ENCODE measurements at regions not wholly inside any gene's neighbourhood (a gene's known extent, or its start where the extent isn't known, plus 50 kb on each side); places are given as distances from the start of the nearest gene placed in this dataset.

DNA sequence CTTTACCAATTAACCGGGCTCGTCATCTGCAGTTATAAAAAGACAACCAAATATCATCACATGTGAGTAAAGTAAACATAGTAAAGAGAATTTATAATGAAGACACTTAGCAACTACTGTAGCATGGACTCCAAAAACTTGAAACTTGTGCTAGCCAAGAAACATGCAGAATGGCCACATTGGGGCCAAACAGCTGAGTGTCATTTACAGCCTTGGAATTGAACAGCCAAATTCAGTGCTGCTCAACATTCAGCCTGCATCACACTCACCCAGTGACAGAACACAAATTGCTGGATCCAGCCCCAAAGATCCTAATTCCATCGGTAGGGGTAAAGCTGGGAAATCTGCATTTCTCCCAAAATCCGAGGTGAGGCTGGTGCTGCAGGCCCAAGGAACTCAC lies 224.8 kb upstream of the GYPC start:
- no peak overlapping the region for H3K27ac ChIP-seq (ENCODE audit: low read length)
- no peak overlapping the region for H3K4me3 ChIP-seq (ENCODE audit: low read length)
- no peaks in the 10 kb centered on the region for H3K4me1 ChIP-seq (ENCODE audit: insufficient read depth, low read length)
- H3K27me3 ChIP-seq (ENCODE audit: insufficient read depth, low read length), result no peaks in the 10 kb centered on the region
- no peaks in the 10 kb centered on the region for H3K9me3 ChIP-seq (ENCODE audit: insufficient read depth, low read depth, low read length)
- no peak overlapping the region for H3K9ac ChIP-seq (ENCODE audit: low read depth, low read length)
- H3K36me3 ChIP-seq (ENCODE audit: insufficient read depth, low read depth, low read length), result no peaks in the 10 kb centered on the region

DNA sequence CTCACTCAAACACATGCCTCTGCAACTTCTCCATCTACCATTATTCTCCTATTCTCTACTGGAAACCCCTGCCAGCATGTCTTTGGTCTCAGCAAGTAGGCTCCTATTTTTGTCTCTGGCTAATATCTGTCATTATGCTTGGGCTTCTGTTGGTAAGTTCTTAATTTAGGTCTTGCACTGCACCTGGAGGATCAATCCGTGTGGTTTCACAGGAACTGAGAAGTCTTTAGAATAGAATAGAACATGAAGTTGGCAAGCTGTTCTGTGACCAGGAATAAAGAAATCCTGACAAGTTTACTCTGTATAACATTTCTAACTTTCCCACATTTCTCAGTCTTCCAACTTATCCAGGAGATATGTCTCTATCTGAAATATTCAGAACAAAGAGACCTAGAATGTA lies 219.5 kb upstream of the GYPC start:
- Histone ChIP-seq H3K4me3 (ENCODE audit: low read length) (no peak overlapping the region), H3K27ac (ENCODE audit: low read length) (no peak overlapping the region), H3K9me3 (ENCODE audit: insufficient read depth, low read depth, low read length) (no peaks in the 10 kb centered on the region), H3K9ac (ENCODE audit: low read depth, low read length) (no peak overlapping the region), H3K4me1 (ENCODE audit: insufficient read depth, low read length) (no peaks in the 10 kb centered on the region), H3K36me3 (ENCODE audit: insufficient read depth, low read depth, low read length) (no peaks in the 10 kb centered on the region), H3K27me3 (ENCODE audit: insufficient read depth, low read length) (no peaks in the 10 kb centered on the region)

DNA sequence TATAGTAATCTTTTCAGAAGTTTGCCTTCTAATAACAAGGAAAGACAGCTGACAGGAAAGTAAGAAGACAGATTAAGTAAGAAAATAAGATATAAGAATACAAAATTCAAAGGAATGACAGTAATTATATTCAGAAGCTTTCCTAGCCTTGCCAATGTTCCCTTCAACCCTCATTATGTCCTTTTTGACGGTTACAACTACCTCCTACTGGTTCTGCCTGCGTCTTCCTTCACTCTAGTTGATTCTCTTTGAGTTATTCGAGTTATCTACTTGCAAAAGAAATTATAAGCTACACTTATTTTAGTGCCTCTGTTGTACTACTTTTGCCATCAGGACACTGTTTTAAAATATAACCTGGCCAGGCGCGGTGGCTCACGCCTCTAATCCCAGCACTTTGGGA lies 218.9 kb upstream of the GYPC start:
- Histone ChIP-seq H3K36me3 (ENCODE audit: insufficient read depth, low read depth, low read length) (no peaks in the 10 kb centered on the region), H3K27ac (ENCODE audit: low read length) (no peak overlapping the region), H3K4me3 (ENCODE audit: low read length) (no peak overlapping the region), H3K4me1 (ENCODE audit: insufficient read depth, low read length) (no peaks in the 10 kb centered on the region), H3K27me3 (ENCODE audit: insufficient read depth, low read length) (no peaks in the 10 kb centered on the region), H3K9me3 (ENCODE audit: insufficient read depth, low read depth, low read length) (no peaks in the 10 kb centered on the region), H3K9ac (ENCODE audit: low read depth, low read length) (no peak overlapping the region)

DNA sequence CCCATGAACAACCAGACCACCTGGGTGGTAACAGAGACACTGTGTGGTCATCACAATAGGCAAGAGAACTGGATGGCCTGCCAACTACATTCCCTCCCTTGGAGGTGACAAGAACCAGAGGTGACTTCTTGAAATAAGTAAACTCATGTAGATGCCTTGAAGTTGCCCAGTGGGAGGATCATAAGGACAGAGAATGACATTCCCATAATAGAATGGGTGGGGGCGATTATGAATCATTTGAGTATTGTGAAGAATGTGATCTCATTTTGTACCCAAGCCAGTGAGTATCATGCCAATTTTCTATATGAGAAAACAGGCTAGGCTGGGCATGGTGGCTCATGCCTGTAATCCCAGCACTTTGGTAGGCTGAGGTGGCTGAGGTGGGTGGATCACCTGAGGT lies 211.4 kb upstream of the GYPC start:
- Histone ChIP-seq H3K9ac (ENCODE audit: low read depth, low read length) (no peak overlapping the region), H3K4me3 (ENCODE audit: low read length) (no peak overlapping the region), H3K27me3 (ENCODE audit: insufficient read depth, low read length) (no peaks in the 10 kb centered on the region), H3K9me3 (ENCODE audit: insufficient read depth, low read depth, low read length) (no peaks in the 10 kb centered on the region), H3K27ac (ENCODE audit: low read length) (no peak overlapping the region), H3K4me1 (ENCODE audit: insufficient read depth, low read length) (no peaks in the 10 kb centered on the region), H3K36me3 (ENCODE audit: insufficient read depth, low read depth, low read length) (no peaks in the 10 kb centered on the region)

DNA sequence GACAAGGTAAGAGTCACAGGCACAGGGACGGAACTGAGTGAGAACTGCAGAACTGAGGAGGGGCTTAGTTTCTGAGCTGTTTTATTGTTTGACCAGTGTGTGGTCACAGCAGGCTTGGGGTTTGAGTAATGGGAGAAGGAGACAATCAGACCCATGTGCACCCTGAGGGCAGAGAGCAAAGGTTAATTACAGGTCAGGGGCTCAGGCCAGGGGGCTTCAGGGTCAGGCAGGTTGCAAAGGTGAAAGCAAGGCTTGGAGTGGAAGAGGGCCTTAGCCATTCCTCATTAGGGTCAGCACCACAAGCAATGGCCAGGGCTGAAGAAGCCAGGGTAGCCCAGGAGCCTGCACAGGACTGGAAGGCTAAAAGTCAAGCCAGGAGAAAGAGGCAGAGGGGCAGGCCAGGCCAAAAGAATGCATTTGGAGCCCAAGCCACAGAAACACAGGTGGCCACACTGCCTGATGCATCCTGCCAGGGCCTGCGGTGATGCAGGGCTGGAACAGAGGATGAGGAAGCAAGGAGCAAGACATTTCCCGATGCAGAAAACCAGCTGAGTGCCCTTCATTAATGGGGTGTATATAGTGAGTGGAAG lies 209.8 kb upstream of the GYPC start:
- Histone ChIP-seq H3K36me3 (ENCODE audit: insufficient read depth, low read depth, low read length) (no peaks in the 10 kb centered on the region), H3K4me3 (ENCODE audit: low read length) (no peak overlapping the region), H3K27me3 (ENCODE audit: insufficient read depth, low read length) (no peaks in the 10 kb centered on the region), H3K9me3 (ENCODE audit: insufficient read depth, low read depth, low read length) (no peaks in the 10 kb centered on the region), H3K27ac (ENCODE audit: low read length) (no peak overlapping the region), H3K4me1 (ENCODE audit: insufficient read depth, low read length) (no peaks in the 10 kb centered on the region), H3K9ac (ENCODE audit: low read depth, low read length) (no peak overlapping the region)

DNA sequence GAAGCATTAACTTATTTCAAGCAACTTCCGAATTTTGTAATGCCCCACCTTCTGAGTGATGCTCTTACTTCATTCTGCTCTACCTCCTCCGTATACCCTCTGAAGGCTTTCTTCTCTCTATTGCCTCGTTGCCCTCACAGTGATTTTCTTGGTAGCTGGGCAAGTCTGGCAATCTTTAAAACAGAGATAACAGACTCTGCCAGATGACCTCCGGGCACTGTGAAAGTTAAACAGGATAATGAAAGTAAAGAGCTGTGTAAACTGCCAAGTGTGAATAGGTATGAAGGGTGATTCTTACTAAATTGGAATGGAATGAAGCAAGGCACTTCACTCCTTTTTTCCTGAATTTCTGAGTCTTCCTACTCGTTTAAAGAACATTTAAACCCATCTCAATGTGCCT lies 207.3 kb upstream of the GYPC start:
- Histone ChIP-seq H3K9me3 (ENCODE audit: insufficient read depth, low read depth, low read length) (no peaks in the 10 kb centered on the region), H3K9ac (ENCODE audit: low read depth, low read length) (no peak overlapping the region), H3K4me1 (ENCODE audit: insufficient read depth, low read length) (no peaks in the 10 kb centered on the region), H3K27ac (ENCODE audit: low read length) (no peak overlapping the region), H3K27me3 (ENCODE audit: insufficient read depth, low read length) (no peaks in the 10 kb centered on the region), H3K36me3 (ENCODE audit: insufficient read depth, low read depth, low read length) (no peaks in the 10 kb centered on the region), H3K4me3 (ENCODE audit: low read length) (no peak overlapping the region)

DNA sequence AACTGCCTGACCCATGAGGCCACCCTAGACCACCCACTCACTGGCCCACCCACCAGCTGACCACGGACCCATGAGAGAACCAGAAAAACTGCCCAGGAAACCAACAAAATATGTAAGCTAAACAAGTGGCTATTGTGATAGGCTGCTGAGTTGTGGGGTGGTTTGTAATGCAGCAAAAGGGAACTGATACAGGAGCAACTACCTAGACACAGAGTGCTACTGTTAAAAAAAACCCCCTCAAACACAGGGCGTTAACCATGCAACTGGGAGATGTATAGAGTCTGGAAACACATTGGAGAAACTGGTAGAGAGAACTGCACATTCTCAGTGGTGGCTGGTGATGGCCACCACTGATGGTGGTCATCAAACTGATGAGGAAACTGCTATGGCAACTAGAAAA lies 206.3 kb upstream of the GYPC start:
- H3K27me3 ChIP-seq (ENCODE audit: insufficient read depth, low read length), result no peaks in the 10 kb centered on the region
- no peak overlapping the region for H3K27ac ChIP-seq (ENCODE audit: low read length)
- no peak overlapping the region for H3K4me3 ChIP-seq (ENCODE audit: low read length)
- no peak overlapping the region for H3K9ac ChIP-seq (ENCODE audit: low read depth, low read length)
- H3K36me3 ChIP-seq (ENCODE audit: insufficient read depth, low read depth, low read length), result no peaks in the 10 kb centered on the region
- H3K4me1 ChIP-seq (ENCODE audit: insufficient read depth, low read length), result no peaks in the 10 kb centered on the region
- no peaks in the 10 kb centered on the region for H3K9me3 ChIP-seq (ENCODE audit: insufficient read depth, low read depth, low read length)

DNA sequence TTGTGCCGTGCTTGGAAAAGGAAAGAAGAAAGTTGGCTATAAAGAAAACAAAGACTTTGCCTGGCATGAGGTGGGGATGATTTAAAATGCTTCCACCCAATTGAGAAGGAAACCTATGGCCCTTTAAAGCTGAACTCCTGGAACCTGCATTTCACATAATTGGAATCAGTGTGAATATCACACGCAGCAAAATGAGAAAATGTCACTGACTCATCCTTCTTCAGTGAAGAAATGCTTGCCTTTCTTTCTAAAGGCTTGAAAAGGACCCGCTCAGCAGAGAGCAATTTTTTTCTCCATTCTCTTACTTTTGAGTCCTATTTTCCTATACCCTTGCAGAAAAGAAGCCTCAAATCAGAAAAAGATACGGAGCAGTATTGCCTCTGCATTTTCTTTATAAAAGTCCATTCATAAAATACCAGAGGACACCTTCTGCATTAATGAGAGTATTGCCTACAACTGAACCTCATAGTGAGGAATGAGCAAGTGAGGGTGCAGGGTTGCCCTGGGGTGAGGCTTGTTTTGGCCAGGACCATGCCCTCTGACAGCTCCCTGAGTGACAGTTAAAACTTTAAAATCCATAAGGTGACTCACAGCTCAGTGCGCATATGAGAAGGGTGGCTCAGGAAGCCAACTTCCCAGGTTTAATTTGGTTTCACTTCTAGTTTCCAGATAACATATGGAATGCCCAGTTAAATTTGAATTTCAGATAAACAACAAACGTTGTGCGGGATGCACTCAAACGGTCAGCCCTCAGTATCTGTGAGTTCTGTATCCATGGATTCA lies 191.9 kb upstream of the GYPC start:
- no peaks in the 10 kb centered on the region for H3K4me1 ChIP-seq (ENCODE audit: insufficient read depth, low read length)
- H3K27ac ChIP-seq (ENCODE audit: low read length), result no peak overlapping the region
- H3K36me3 ChIP-seq (ENCODE audit: insufficient read depth, low read depth, low read length), result no peaks in the 10 kb centered on the region
- no peak overlapping the region for H3K4me3 ChIP-seq (ENCODE audit: low read length)
- H3K9me3 ChIP-seq (ENCODE audit: insufficient read depth, low read depth, low read length), result no peaks in the 10 kb centered on the region
- no peaks in the 10 kb centered on the region for H3K27me3 ChIP-seq (ENCODE audit: insufficient read depth, low read length)
- H3K9ac ChIP-seq (ENCODE audit: low read depth, low read length), result no peak overlapping the region

DNA sequence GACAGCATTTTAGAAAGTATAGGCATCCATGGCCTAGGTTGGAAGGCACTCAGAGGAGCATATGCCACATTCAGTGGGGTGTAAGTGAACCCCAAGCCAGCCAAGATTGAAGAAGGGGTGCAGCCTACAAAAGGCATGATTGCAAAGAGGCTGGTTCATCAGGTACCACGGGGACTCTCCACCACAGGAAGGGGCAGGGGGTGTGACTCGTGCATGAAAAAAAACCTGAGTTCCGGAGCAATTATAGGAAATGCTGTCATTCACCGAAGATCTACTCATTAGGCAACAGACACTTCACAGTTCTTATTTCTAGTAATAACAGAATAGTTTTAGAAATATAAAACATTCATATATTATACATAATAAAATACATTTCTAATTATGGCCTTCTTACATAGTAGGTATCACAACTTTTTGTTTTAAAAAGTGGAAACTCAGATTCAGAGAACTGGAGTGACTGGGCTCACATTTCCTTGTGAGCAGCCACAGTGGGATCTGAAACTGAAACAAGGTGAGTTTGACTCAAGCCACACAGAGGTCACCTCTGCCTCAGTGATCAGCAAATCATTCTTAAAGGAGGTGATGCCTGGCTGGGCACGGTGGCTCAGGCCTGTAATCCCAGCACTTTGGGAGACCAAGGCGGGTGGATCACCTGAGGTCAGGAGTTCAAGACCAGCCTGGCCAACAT lies 188.4 kb upstream of the GYPC start:
- Histone ChIP-seq H3K9ac (ENCODE audit: low read depth, low read length) (no peak overlapping the region), H3K27ac (ENCODE audit: low read length) (no peak overlapping the region), H3K4me3 (ENCODE audit: low read length) (no peak overlapping the region), H3K9me3 (ENCODE audit: insufficient read depth, low read depth, low read length) (no peaks in the 10 kb centered on the region), H3K27me3 (ENCODE audit: insufficient read depth, low read length) (no peaks in the 10 kb centered on the region), H3K36me3 (ENCODE audit: insufficient read depth, low read depth, low read length) (no peaks in the 10 kb centered on the region), H3K4me1 (ENCODE audit: insufficient read depth, low read length) (no peaks in the 10 kb centered on the region)

DNA sequence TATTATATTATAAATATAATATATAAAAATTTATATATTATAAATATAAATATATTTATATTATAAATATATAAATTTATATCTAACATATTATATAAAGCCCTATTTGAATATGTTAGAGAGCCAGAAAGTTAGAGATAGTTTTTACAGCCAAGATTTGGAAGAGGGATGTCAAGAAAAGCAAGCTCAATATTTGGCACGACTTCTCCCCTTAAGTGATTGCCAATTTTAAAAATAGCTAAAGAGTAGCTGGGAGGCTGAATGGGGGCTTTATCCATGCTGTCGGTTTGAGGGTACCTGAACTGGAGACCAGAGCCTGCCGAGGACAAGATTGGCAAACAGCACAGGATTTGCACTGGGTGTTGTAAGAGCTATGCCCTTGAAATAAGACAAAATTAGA lies 180.9 kb upstream of the GYPC start:
- H3K27me3 ChIP-seq (ENCODE audit: insufficient read depth, low read length), result no peaks in the 10 kb centered on the region
- H3K4me3 ChIP-seq (ENCODE audit: low read length), result no peak overlapping the region
- peaks cover 10% of the 10 kb centered on the region; the same call in 1 of the 2 replicates for H3K9me3 ChIP-seq (ENCODE audit: insufficient read depth, low read depth, low read length)
- no peak overlapping the region for H3K27ac ChIP-seq (ENCODE audit: low read length)
- H3K9ac ChIP-seq (ENCODE audit: low read depth, low read length), result no peak overlapping the region
- H3K4me1 ChIP-seq (ENCODE audit: insufficient read depth, low read length), result no peaks in the 10 kb centered on the region
- no peaks in the 10 kb centered on the region for H3K36me3 ChIP-seq (ENCODE audit: insufficient read depth, low read depth, low read length)

DNA sequence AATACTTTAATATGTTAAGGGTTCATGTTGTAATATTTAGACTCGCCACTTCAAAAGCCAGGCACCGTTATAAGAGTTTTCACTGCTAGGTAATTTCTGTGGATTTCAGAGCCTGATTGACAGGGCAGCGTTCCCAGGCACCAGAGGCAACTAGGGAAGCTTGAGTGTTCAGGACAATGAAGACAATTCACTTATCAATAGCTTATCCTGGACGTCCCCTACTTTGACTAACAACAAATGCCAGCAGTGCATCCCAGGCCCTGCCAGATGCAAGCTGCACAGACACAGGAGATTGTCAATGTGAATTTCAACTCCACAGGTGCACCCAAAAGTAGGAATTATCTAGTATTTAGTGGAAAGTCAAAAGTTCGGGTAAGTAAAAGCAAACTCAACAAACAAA lies 179.3 kb upstream of the GYPC start:
- H3K4me1 ChIP-seq (ENCODE audit: insufficient read depth, low read length), result no peaks in the 10 kb centered on the region
- H3K4me3 ChIP-seq (ENCODE audit: low read length), result no peak overlapping the region
- no peaks in the 10 kb centered on the region for H3K36me3 ChIP-seq (ENCODE audit: insufficient read depth, low read depth, low read length)
- peaks cover 10% of the 10 kb centered on the region; the same call in 1 of the 2 replicates for H3K9me3 ChIP-seq (ENCODE audit: insufficient read depth, low read depth, low read length)
- H3K27ac ChIP-seq (ENCODE audit: low read length), result no peak overlapping the region
- no peaks in the 10 kb centered on the region for H3K27me3 ChIP-seq (ENCODE audit: insufficient read depth, low read length)
- H3K9ac ChIP-seq (ENCODE audit: low read depth, low read length), result no peak overlapping the region

DNA sequence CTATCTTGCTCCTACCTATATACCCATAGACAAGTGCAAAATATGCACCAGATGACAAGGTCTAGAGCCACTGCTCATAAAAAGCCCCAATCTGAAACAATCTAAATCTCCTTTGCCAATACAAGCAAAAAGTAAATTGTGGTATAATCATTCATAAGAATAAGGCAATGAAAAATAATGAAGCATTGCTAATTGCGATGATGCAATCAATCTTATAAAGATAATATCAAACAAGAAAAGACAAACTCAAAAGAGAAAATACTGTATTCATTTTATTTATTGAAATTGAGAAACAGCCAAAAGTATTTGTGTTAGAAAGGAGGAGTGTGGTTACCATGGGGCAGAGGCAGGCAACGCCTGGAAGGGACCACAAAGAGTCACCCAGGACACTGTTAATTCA lies 175.9 kb upstream of the GYPC start:
- Histone ChIP-seq H3K9me3 (ENCODE audit: insufficient read depth, low read depth, low read length) (peaks cover 10% of the 10 kb centered on the region; the same call in 1 of the 2 replicates), H3K4me3 (ENCODE audit: low read length) (no peak overlapping the region), H3K4me1 (ENCODE audit: insufficient read depth, low read length) (no peaks in the 10 kb centered on the region)

More for the DNA sequence above, 175.9 kb upstream of the GYPC start:
- Histone ChIP-seq H3K27me3 (ENCODE audit: insufficient read depth, low read length) (no peaks in the 10 kb centered on the region), H3K9ac (ENCODE audit: low read depth, low read length) (no peak overlapping the region), H3K36me3 (ENCODE audit: insufficient read depth, low read depth, low read length) (no peaks in the 10 kb centered on the region), H3K27ac (ENCODE audit: low read length) (no peak overlapping the region)

All from iPS-20b (cell line).